ENCODE measurements at regions not wholly inside any gene's neighbourhood (a gene's known extent, or its start where the extent isn't known, plus 50 kb on each side); places are given as distances from the start of the nearest gene placed in this dataset.
"Not testable (repeated sequence)": the region's sequence is repeated elsewhere in the genome, so short reads cannot be mapped to it uniquely, and the experiment has no call there.

- H3K27me3 ChIP-seq, result no peaks in the 10 kb centered on the region
- H3K36me3 ChIP-seq, result no peaks in the 10 kb centered on the region
- no peak for DNase-seq
Measured at GRCh38 chr18:79604913-79605880, 74.4 kb upstream of the CTDP1 start.

GRCh38 chr18:79606071-79606470 is 73.5 kb upstream of the CTDP1 start:
- DNase-seq, H3K36me3 ChIP-seq, H3K9me3 ChIP-seq: not testable (repeated sequence)

More at GRCh38 chr18:79604913-79605880, 74.4 kb upstream of the CTDP1 start:
- H3K9me3 ChIP-seq, result no peaks in the 10 kb centered on the region
- no peak overlapping the region for H3K4me3 ChIP-seq

GRCh38 chr18:79606621-79607331 is 72.8 kb upstream of the CTDP1 start:
- Histone ChIP-seq H3K36me3 (no peaks in the 10 kb centered on the region), H3K4me3 (no peak overlapping the region), H3K9me3 (no peaks in the 10 kb centered on the region), H3K27me3 (no peaks in the 10 kb centered on the region)
- DNase-seq, result no peak

More at GRCh38 chr18:79606071-79606470, 73.5 kb upstream of the CTDP1 start:
- H3K4me3 ChIP-seq, H3K27me3 ChIP-seq: not testable (repeated sequence)

- no peak for DNase-seq
- H3K4me3 ChIP-seq, result no peak overlapping the region
- H3K9me3 ChIP-seq, result no peaks in the 10 kb centered on the region
- H3K36me3 ChIP-seq, result no peaks in the 10 kb centered on the region
- no peaks in the 10 kb centered on the region for H3K27me3 ChIP-seq
Measured at GRCh38 chr18:79607361-79607952, 72.1 kb upstream of the CTDP1 start.

GRCh38 chr18:79608069-79608468 is 71.5 kb upstream of the CTDP1 start:
- Histone ChIP-seq H3K4me3 (no peak overlapping the region), H3K36me3 (no peaks in the 10 kb centered on the region)
- DNase-seq, result no peak

GRCh38 chr18:79608535-79608934 is 71.1 kb upstream of the CTDP1 start:
- Histone ChIP-seq H3K9me3 (no peaks in the 10 kb centered on the region), H3K27me3 (no peaks in the 10 kb centered on the region), H3K4me3 (no peak overlapping the region), H3K36me3 (no peaks in the 10 kb centered on the region)
- DNase-seq, result no peak

More at GRCh38 chr18:79608069-79608468, 71.5 kb upstream of the CTDP1 start:
- Histone ChIP-seq H3K9me3 (no peaks in the 10 kb centered on the region), H3K27me3 (no peaks in the 10 kb centered on the region)

GRCh38 chr18:79608999-79609461 is 70.6 kb upstream of the CTDP1 start:
- H3K4me3 ChIP-seq, result no peak overlapping the region

GRCh38 chr18:79609841-79610281 is 69.7 kb upstream of the CTDP1 start:
- no peaks in the 10 kb centered on the region for H3K9me3 ChIP-seq
- H3K27me3 ChIP-seq, result no peaks in the 10 kb centered on the region
- no peak for DNase-seq
- no peaks in the 10 kb centered on the region for H3K36me3 ChIP-seq
- no peak overlapping the region for H3K4me3 ChIP-seq

More at GRCh38 chr18:79608999-79609461, 70.6 kb upstream of the CTDP1 start:
- DNase-seq, result no peak
- Histone ChIP-seq H3K9me3 (no peaks in the 10 kb centered on the region), H3K27me3 (no peaks in the 10 kb centered on the region), H3K36me3 (no peaks in the 10 kb centered on the region)

- DNase-seq, result no peak
- H3K36me3 ChIP-seq, result no peaks in the 10 kb centered on the region
Measured at GRCh38 chr18:79610461-79611039, 69.1 kb upstream of the CTDP1 start.

GRCh38 chr18:79611040-79611681 is 68.4 kb upstream of the CTDP1 start:
- DNase-seq, result peak; percentile 53
- H3K36me3 ChIP-seq, result no peaks in the 10 kb centered on the region

More at GRCh38 chr18:79610461-79611039, 69.1 kb upstream of the CTDP1 start:
- Histone ChIP-seq H3K27me3 (no peaks in the 10 kb centered on the region), H3K4me3 (no peak overlapping the region), H3K9me3 (no peaks in the 10 kb centered on the region)

GRCh38 chr18:79612291-79613108 is 67.1 kb upstream of the CTDP1 start:
- Histone ChIP-seq H3K4me3 (no peak overlapping the region), H3K36me3 (no peaks in the 10 kb centered on the region), H3K27me3 (no peaks in the 10 kb centered on the region), H3K9me3 (no peaks in the 10 kb centered on the region)
- DNase-seq, result no peak

More at GRCh38 chr18:79611040-79611681, 68.4 kb upstream of the CTDP1 start:
- Histone ChIP-seq H3K9me3 (no peaks in the 10 kb centered on the region), H3K27me3 (no peaks in the 10 kb centered on the region), H3K4me3 (no peak overlapping the region)

GRCh38 chr18:79613186-79613931 is 66.2 kb upstream of the CTDP1 start:
- no peaks in the 10 kb centered on the region for H3K9me3 ChIP-seq
- H3K36me3 ChIP-seq, result no peaks in the 10 kb centered on the region
- no peak for DNase-seq

GRCh38 chr18:79614211-79614955 is 65.2 kb upstream of the CTDP1 start:
- Histone ChIP-seq H3K36me3 (no peaks in the 10 kb centered on the region), H3K9me3 (no peaks in the 10 kb centered on the region), H3K27me3 (no peaks in the 10 kb centered on the region), H3K4me3 (no peak overlapping the region)
- DNase-seq, result no peak

More at GRCh38 chr18:79613186-79613931, 66.2 kb upstream of the CTDP1 start:
- H3K27me3 ChIP-seq, result no peaks in the 10 kb centered on the region
- H3K4me3 ChIP-seq, result no peak overlapping the region

GRCh38 chr18:79615091-79615490 is 64.5 kb upstream of the CTDP1 start:
- no peaks in the 10 kb centered on the region for H3K27me3 ChIP-seq
- no peak overlapping the region for H3K4me3 ChIP-seq
- DNase-seq, result no peak
- no peaks in the 10 kb centered on the region for H3K36me3 ChIP-seq
- no peaks in the 10 kb centered on the region for H3K9me3 ChIP-seq

Measured in MG63 (cell line).